Trophoblast cell (in vitro differentiated cells and primary cell): ENCODE measurements at regions not wholly inside any gene's neighbourhood (a gene's known extent, or its start where the extent isn't known, plus 50 kb on each side); places are given as distances from the start of the nearest gene placed in this dataset.

Source experiments
- DNase-seq, 2 donors: peaks; one replicate each; pipeline ENCODE4 v3.0.0-alpha.2; 2016
- H2AFZ ChIP-seq: 2 replicates; pipeline ENCODE4 v1.6.1; 2013; ENCODE audit warnings: low read length, moderate library complexity, mild to moderate bottlenecking; ENCODE audit not compliant: insufficient read depth, poor library complexity
- H2AK5ac ChIP-seq: 2 replicates; pipeline ENCODE4 v1.6.1; 2013; ENCODE audit warnings: mild to moderate bottlenecking, low read length
- H2BK120ac ChIP-seq: 2 replicates; pipeline ENCODE4 v1.6.1; 2013; ENCODE audit warnings: low read length, mild to moderate bottlenecking, moderate library complexity; ENCODE audit not compliant: insufficient read depth, poor library complexity
- H2BK12ac ChIP-seq: 2 replicates; pipeline ENCODE4 v1.6.1; 2013; ENCODE audit warnings: mild to moderate bottlenecking, low read length, moderate library complexity
- H2BK5ac ChIP-seq: 2 replicates; pipeline ENCODE4 v1.6.1; 2013; ENCODE audit warnings: low read length, low read depth, moderate library complexity, mild to moderate bottlenecking; ENCODE audit not compliant: poor library complexity
- H3K14ac ChIP-seq: 2 replicates; pipeline ENCODE4 v1.6.1; 2013; ENCODE audit warnings: mild to moderate bottlenecking, low read length
- H3K18ac ChIP-seq: 2 replicates; pipeline ENCODE4 v1.6.1; 2013; ENCODE audit warnings: mild to moderate bottlenecking, low read length
- H3K23ac ChIP-seq: 2 replicates; pipeline ENCODE4 v1.6.1; 2013; ENCODE audit warnings: low read length
- H3K27ac ChIP-seq: 2 replicates; pipeline ENCODE4 v1.5.1; 2013; ENCODE audit warnings: low read depth, mild to moderate bottlenecking, inconsistent platforms, low read length, moderate library complexity
- H3K27me3 ChIP-seq: 2 replicates; pipeline ENCODE4 v1.6.1; 2013; ENCODE audit warnings: inconsistent platforms, mild to moderate bottlenecking, low read length, moderate library complexity; ENCODE audit not compliant: insufficient read depth
- H3K36me3 ChIP-seq, 2 experiments: 1 replicate in 1 of 2; 2 replicates in 1 of 2; pipeline ENCODE4 v1.6.1; 2013; ENCODE audit warnings: low read length in 2 of 2, mild to moderate bottlenecking in 2 of 2, moderate library complexity in 1 of 2; ENCODE audit not compliant: insufficient read depth in 2 of 2, control insufficient read depth in 1 of 2
- H3K4ac ChIP-seq: 2 replicates; pipeline ENCODE4 v1.6.1; 2013; ENCODE audit warnings: low read depth, mild to moderate bottlenecking, low read length, moderate library complexity
- H3K4me1 ChIP-seq, 2 experiments: 1 replicate in 1 of 2; 2 replicates in 1 of 2; pipeline ENCODE4 v1.6.1; 2013; ENCODE audit warnings: low read length in 2 of 2, mild to moderate bottlenecking in 2 of 2, moderate library complexity in 1 of 2; ENCODE audit not compliant: insufficient read depth in 2 of 2, control insufficient read depth in 1 of 2
- H3K4me2 ChIP-seq: 2 replicates; pipeline ENCODE4 v1.6.1; 2013; ENCODE audit warnings: inconsistent platforms, mild to moderate bottlenecking, low read length, moderate library complexity
- H3K4me3 ChIP-seq: 2 replicates; pipeline ENCODE4 v1.5.1; 2013; ENCODE audit warnings: mild to moderate bottlenecking, low read depth, low read length, inconsistent platforms
- H3K79me1 ChIP-seq: one replicate; pipeline ENCODE4 v1.6.1; 2013; ENCODE audit warnings: low read length
- H3K79me2 ChIP-seq: 2 replicates; pipeline ENCODE4 v1.6.1; 2013; ENCODE audit warnings: low read length, mild to moderate bottlenecking; ENCODE audit not compliant: control insufficient read depth, insufficient read depth, poor library complexity
- H3K9ac ChIP-seq: 2 replicates; pipeline ENCODE4 v1.6.1; 2013; ENCODE audit warnings: mild to moderate bottlenecking, low read length
- H3K9me3 ChIP-seq: 2 replicates; pipeline ENCODE4 v1.6.1; 2013; ENCODE audit warnings: low read depth, mild to moderate bottlenecking, control low read depth, inconsistent platforms, low read length; ENCODE audit not compliant: insufficient read depth
- H4K12ac ChIP-seq: 2 replicates; pipeline ENCODE4 v1.6.1; 2013; ENCODE audit warnings: low read depth, mild to moderate bottlenecking, low read length, moderate library complexity
- H4K8ac ChIP-seq: 2 replicates; pipeline ENCODE4 v1.6.1; 2013; ENCODE audit warnings: low read depth, mild to moderate bottlenecking, low read length, moderate library complexity
- H4K91ac ChIP-seq: one replicate; pipeline ENCODE4 v1.6.1; 2013; ENCODE audit warnings: low read depth, mild to moderate bottlenecking, low read length, moderate library complexity
- WGBS: extraction: QIAGEN DNeasy Blood & Tissue Kit; methylation state at CpG from one replicate; pipeline ENCODE4 v1.1.7; 2013; ENCODE audit warnings: missing lambda C conversion rate; ENCODE audit not compliant: insufficient read length, insufficient coverage; ENCODE audit errors: extremely low coverage; 5-methylcytosine and 5-hydroxymethylcytosine counted together

DNA sequence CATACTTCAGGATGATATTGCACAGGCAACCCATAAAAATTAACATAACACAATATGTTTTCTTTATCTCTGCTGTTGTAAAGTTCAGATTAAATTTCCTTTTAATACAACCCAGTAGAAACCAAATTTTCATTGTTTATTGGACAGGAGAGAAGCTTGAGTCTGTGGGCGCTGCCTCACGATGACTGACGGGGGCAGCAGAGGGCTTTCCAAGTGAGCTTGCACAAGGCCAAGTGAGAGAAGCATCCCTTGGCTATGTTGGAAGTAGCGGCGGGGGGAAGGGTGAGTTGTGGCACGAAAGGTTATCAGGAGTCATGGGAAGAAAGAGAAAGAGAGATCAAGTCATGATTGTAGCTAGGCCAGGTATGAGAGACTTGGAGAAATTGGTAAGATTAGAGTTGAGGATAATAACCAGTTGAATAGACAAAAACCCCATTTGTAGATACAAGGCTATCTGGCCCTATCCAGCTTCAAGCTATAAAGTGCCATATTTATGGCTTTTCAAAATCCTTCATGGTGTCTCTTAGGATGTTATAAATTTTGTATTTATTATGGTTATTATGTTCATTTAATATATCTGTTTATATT lies 413.7 kb upstream of the FAM98A start:
- Histone ChIP-seq H3K23ac (no peak overlapping the region), H4K12ac (no peak overlapping the region), H3K79me2 (no peaks in the 10 kb centered on the region), H3K4me1 (no peaks in the 10 kb centered on the region), H2AK5ac (no peak overlapping the region), H3K4me3 (no peak overlapping the region), H4K8ac (no peak overlapping the region), H2BK120ac (no peak overlapping the region), H3K36me3 (no peaks in the 10 kb centered on the region), H3K27ac (no peak overlapping the region), H3K9ac (no peak overlapping the region), H3K4me2 (no peak overlapping the region), H3K18ac (no peak overlapping the region), H3K9me3 (no peaks in the 10 kb centered on the region), H2AFZ (no peak overlapping the region), H3K14ac (no peak overlapping the region), H3K4ac (no peak overlapping the region), H3K79me1 (no peaks in the 10 kb centered on the region), H2BK5ac (no peak overlapping the region), H3K27me3 (no peaks in the 10 kb centered on the region), H4K91ac (no peak overlapping the region), H2BK12ac (no peak overlapping the region)
- DNase-seq, result peak; percentile 45 to 65
- no CpG with 5 or more reads among the region's 6 CpGs for WGBS

GRCh38 chr2:34011684-34012083 lies 412.6 kb upstream of the FAM98A start:
- Histone ChIP-seq H3K4me2 (no peak overlapping the region), H2AFZ (no peak overlapping the region), H3K79me2 (no peaks in the 10 kb centered on the region), H3K27me3 (no peaks in the 10 kb centered on the region), H3K9ac (no peak overlapping the region), H3K36me3 (no peaks in the 10 kb centered on the region), H2BK12ac (no peak overlapping the region), H3K4me3 (no peak overlapping the region), H2BK5ac (no peak overlapping the region), H3K23ac (no peak overlapping the region), H4K91ac (no peak overlapping the region), H3K14ac (no peak overlapping the region), H4K8ac (no peak overlapping the region), H3K27ac (no peak overlapping the region), H2AK5ac (no peak overlapping the region), H3K9me3 (no peaks in the 10 kb centered on the region), H4K12ac (no peak overlapping the region), H3K4ac (no peak overlapping the region), H2BK120ac (no peak overlapping the region), H3K4me1 (no peaks in the 10 kb centered on the region), H3K18ac (no peak overlapping the region), H3K79me1 (no peaks in the 10 kb centered on the region)
- no peak for DNase-seq
- WGBS, result no CpG with 5 or more reads among the region's 2 CpGs

DNA sequence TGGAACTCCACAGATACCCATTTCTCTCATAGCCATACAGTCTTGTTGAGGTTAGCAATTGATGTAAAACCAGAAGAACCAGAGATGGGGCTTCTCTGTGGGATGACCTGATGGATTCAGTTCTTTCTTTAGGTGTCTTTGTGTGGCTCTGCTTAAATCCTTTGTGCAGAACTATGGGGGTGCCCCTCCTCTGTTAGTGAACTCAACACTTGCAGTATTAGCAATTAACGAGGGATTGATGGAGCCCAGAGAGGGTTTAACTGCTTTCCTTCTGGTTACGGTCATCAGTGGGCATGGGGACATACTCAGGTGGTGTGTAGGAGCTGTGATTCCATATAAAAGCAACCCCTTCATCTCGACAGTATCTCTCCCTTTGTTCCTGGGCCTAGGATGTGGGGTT lies 406.8 kb upstream of the FAM98A start:
- no peak overlapping the region for H3K23ac ChIP-seq
- H3K79me1 ChIP-seq, result no peaks in the 10 kb centered on the region
- H2AFZ ChIP-seq, result no peak overlapping the region
- DNase-seq, result no peak
- H3K14ac ChIP-seq, result no peak overlapping the region
- H3K36me3 ChIP-seq, result no peaks in the 10 kb centered on the region
- no peak overlapping the region for H3K18ac ChIP-seq
- no peaks in the 10 kb centered on the region for H3K27me3 ChIP-seq
- no peak overlapping the region for H3K4me3 ChIP-seq
- H3K4ac ChIP-seq, result no peak overlapping the region
- H3K9me3 ChIP-seq, result no peaks in the 10 kb centered on the region
- H2BK120ac ChIP-seq, result no peak overlapping the region
- no peak overlapping the region for H2AK5ac ChIP-seq
- no peaks in the 10 kb centered on the region for H3K4me1 ChIP-seq
- H2BK5ac ChIP-seq, result no peak overlapping the region
- no peak overlapping the region for H3K27ac ChIP-seq
- no peak overlapping the region for H4K8ac ChIP-seq
- no peak overlapping the region for H3K4me2 ChIP-seq
- no peak overlapping the region for H3K9ac ChIP-seq
- no peaks in the 10 kb centered on the region for H3K79me2 ChIP-seq
- H2BK12ac ChIP-seq, result no peak overlapping the region
- no peak overlapping the region for H4K12ac ChIP-seq
- no peak overlapping the region for H4K91ac ChIP-seq
- WGBS, result no CpG with 5 or more reads among the region's 3 CpGs

GRCh38 chr2:34004936-34005335 lies 405.8 kb upstream of the FAM98A start:
- H3K18ac ChIP-seq, result no peak overlapping the region
- no peaks in the 10 kb centered on the region for H3K4me1 ChIP-seq
- no peak overlapping the region for H3K4me2 ChIP-seq
- H2BK12ac ChIP-seq, result no peak overlapping the region
- no peak overlapping the region for H3K9ac ChIP-seq
- no peak overlapping the region for H3K4me3 ChIP-seq
- no CpG with 5 or more reads among the region's 6 CpGs for WGBS
- H2AK5ac ChIP-seq, result no peak overlapping the region
- no peak overlapping the region for H3K27ac ChIP-seq
- H4K8ac ChIP-seq, result no peak overlapping the region
- H3K9me3 ChIP-seq, result no peaks in the 10 kb centered on the region
- no peaks in the 10 kb centered on the region for H3K79me2 ChIP-seq
- no peak overlapping the region for H4K12ac ChIP-seq
- H3K79me1 ChIP-seq, result no peaks in the 10 kb centered on the region
- no peak overlapping the region for H3K4ac ChIP-seq
- H3K36me3 ChIP-seq, result no peaks in the 10 kb centered on the region
- H3K14ac ChIP-seq, result no peak overlapping the region
- H2BK120ac ChIP-seq, result no peak overlapping the region
- no peak overlapping the region for H2AFZ ChIP-seq
- no peaks in the 10 kb centered on the region for H3K27me3 ChIP-seq
- no peak for DNase-seq
- no peak overlapping the region for H4K91ac ChIP-seq
- no peak overlapping the region for H2BK5ac ChIP-seq
- H3K23ac ChIP-seq, result no peak overlapping the region
